HG03108 (cell line): ENCODE measurements at regions not wholly inside any gene's neighbourhood (a gene's known extent, or its start where the extent isn't known, plus 50 kb on each side); places are given as distances from the start of the nearest gene placed in this dataset.

Experiments used
- ATAC-seq: cut with Tn5 transposase; IDR thresholded peaks from one replicate; pipeline ENCODE4 v1.9.1; 2021; ENCODE audit warnings: moderate library complexity; ENCODE audit not compliant: unreplicated experiment

GRCh38 chr5:173529861-173530260, 86.6 kb downstream of the BOD1 start:
- no peak for ATAC-seq

- no peak for ATAC-seq
Measured at GRCh38 chr5:173527671-173528070, 88.8 kb downstream of the BOD1 start.

- no peak for ATAC-seq
Measured at GRCh38 chr5:173524136-173524535, 92.3 kb downstream of the BOD1 start.

- no peak for ATAC-seq
Measured at GRCh38 chr5:173523388-173523787, 93.1 kb downstream of the BOD1 start.

GRCh38 chr5:173522518-173522917, 93.9 kb downstream of the BOD1 start:
- ATAC-seq, result no peak

- no peak for ATAC-seq
Measured at GRCh38 chr5:173518856-173519255, 97.6 kb downstream of the BOD1 start.

GRCh38 chr5:173517648-173518047, 98.8 kb downstream of the BOD1 start:
- no peak for ATAC-seq

GRCh38 chr5:173515526-173515925, 100.9 kb downstream of the BOD1 start:
- no peak for ATAC-seq

GRCh38 chr5:173514661-173515060, 101.8 kb downstream of the BOD1 start:
- ATAC-seq, result no peak

- no peak for ATAC-seq
Measured at GRCh38 chr5:173513521-173513991, 102.9 kb downstream of the BOD1 start.

GRCh38 chr5:173512637-173513435, 103.6 kb downstream of the BOD1 start:
- no peak for ATAC-seq

GRCh38 chr5:173509060-173509459, 107.4 kb downstream of the BOD1 start:
- ATAC-seq, result no peak

- no peak for ATAC-seq
Measured at GRCh38 chr5:173507171-173507570, 109.3 kb downstream of the BOD1 start.

GRCh38 chr5:173505634-173506033, 110.8 kb downstream of the BOD1 start:
- no peak for ATAC-seq

GRCh38 chr5:173501922-173502321, 114.5 kb downstream of the BOD1 start:
- ATAC-seq, result no peak

GRCh38 chr5:173501271-173501670, 115.2 kb downstream of the BOD1 start:
- no peak for ATAC-seq

- ATAC-seq, result no peak
Measured at GRCh38 chr5:173500213-173500560, 116.3 kb downstream of the BOD1 start.

GRCh38 chr5:173499471-173500212, 116.8 kb downstream of the BOD1 start:
- ATAC-seq, result no peak

- no peak for ATAC-seq
Measured at GRCh38 chr5:173498739-173499470, 117.5 kb downstream of the BOD1 start.

GRCh38 chr5:173498286-173498685, 118.2 kb downstream of the BOD1 start:
- no peak for ATAC-seq

- no peak for ATAC-seq
Measured at GRCh38 chr5:173497685-173498084, 118.8 kb downstream of the BOD1 start.

- no peak for ATAC-seq
Measured at GRCh38 chr5:173496883-173497255, 119.6 kb downstream of the BOD1 start.
